GM12891 (cell line): ENCODE measurements at regions not wholly inside any gene's neighbourhood (a gene's known extent, or its start where the extent isn't known, plus 50 kb on each side); places are given as distances from the start of the nearest gene placed in this dataset.

ENCODE experiments used
- DNase-seq: peaks from one replicate; pipeline ENCODE4 v3.0.0; 2011; ENCODE audit warnings: low spot score; ENCODE audit not compliant: insufficient read length
- FAIRE-seq: peaks from 2 replicates; lab custom pipeline; 2011; peaks lifted over from hg19 to GRCh38; lab: Jason Lieb, UNC
- PAX5 ChIP-seq: IDR thresholded peaks from 2 replicates; pipeline ENCODE4 v1.6.1; 2011; ENCODE audit warnings: low read length, moderate library complexity, mild to moderate bottlenecking; ENCODE audit not compliant: insufficient read depth, severe bottlenecking
- POLR2A ChIP-seq: IDR thresholded peaks from 2 replicates; pipeline ENCODE4 v1.6.1; 2011; ENCODE audit warnings: low read depth, low read length, control low read depth
- POLR2AphosphoS5 ChIP-seq: IDR thresholded peaks from 2 replicates; pipeline ENCODE4 v1.6.1; 2011; ENCODE audit warnings: low read depth, low read length, control low read depth
- POU2F2 ChIP-seq: IDR thresholded peaks from 2 replicates; pipeline ENCODE4 v1.6.1; 2011; ENCODE audit warnings: low read depth, mild to moderate bottlenecking, control low read depth, low read length, moderate library complexity
- SPI1 ChIP-seq: IDR thresholded peaks from 2 replicates; pipeline ENCODE4 v1.6.1; 2011; ENCODE audit warnings: low read depth, low read length, control low read depth
- TAF1 ChIP-seq: IDR thresholded peaks from 2 replicates; pipeline ENCODE4 v1.6.1; 2011; ENCODE audit warnings: low read depth, low read length, control low read depth

- TF ChIP-seq POU2F2 (no peak), PAX5 (no peak), SPI1 (no peak), POLR2A (no peak), POLR2AphosphoS5 (no peak)
- DNase-seq (no peak), FAIRE-seq (no peak)
Observed at GRCh38 chr7:13774976-13775375, 214.5 kb downstream of the ETV1 start.

DNA sequence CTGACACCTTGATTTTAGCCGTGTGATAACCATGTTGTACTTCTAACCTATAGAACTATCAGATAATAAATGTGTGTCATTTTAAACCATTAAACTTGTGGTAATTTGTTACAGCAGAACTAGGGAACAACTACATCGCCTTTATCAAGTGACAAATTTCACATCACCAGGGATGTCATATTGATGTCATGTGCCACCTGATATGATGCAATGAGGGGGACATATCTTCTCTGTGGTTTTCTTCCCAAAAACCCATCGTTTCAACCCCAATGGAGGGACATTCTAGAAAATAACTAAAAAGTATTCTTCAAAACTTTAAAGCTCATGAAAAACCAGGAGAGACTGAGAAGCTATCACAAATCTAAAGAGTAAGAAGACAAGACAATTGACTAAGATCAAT is 212.2 kb downstream of the ETV1 start:
- FAIRE-seq (no peak), DNase-seq (no peak)
- TF ChIP-seq PAX5 (no peak), POLR2AphosphoS5 (no peak), SPI1 (no peak), POLR2A (no peak), POU2F2 (no peak), TAF1 (no peak)

- FAIRE-seq (no peak), DNase-seq (no peak)
- TF ChIP-seq SPI1 (no peak), PAX5 (no peak), POLR2A (no peak), TAF1 (no peak), POU2F2 (no peak), POLR2AphosphoS5 (no peak)
Observed at GRCh38 chr7:13778967-13779366, 210.5 kb downstream of the ETV1 start.

GRCh38 chr7:13790611-13791010 is 198.9 kb downstream of the ETV1 start:
- no peak for TF ChIP-seq POLR2AphosphoS5
- no peak for TF ChIP-seq SPI1
- TF ChIP-seq TAF1, result no peak
- TF ChIP-seq POLR2A, result no peak
- TF ChIP-seq POU2F2, result no peak
- no peak for TF ChIP-seq PAX5
- FAIRE-seq (no peak), DNase-seq (no peak)

DNA sequence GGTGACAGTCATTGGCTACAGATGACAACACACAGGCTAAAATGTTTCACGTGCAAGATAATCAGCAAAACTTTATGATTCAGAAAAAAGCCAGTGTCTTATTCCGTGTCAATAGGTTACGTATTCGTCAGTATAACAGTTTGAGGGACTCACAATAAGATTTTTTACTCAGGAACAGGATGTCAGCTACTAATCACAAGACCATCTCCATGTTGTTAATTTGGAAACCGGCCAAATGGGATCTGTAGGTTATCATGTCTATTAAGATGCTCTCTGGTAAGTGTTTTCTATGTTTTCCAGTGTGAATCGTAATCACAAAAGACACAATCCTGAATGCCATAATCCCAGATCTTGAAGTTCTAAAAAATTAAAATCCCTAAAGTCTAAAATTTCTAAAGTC is 197.3 kb downstream of the ETV1 start:
- TF ChIP-seq POLR2A (no peak), TAF1 (no peak), POU2F2 (no peak), SPI1 (no peak), POLR2AphosphoS5 (no peak), PAX5 (no peak)
- DNase-seq (no peak), FAIRE-seq (no peak)

GRCh38 chr7:13793926-13794325 is 195.5 kb downstream of the ETV1 start:
- TF ChIP-seq POLR2AphosphoS5 (no peak), PAX5 (no peak), TAF1 (no peak), POU2F2 (no peak)
- FAIRE-seq (no peak), DNase-seq (no peak)

DNA sequence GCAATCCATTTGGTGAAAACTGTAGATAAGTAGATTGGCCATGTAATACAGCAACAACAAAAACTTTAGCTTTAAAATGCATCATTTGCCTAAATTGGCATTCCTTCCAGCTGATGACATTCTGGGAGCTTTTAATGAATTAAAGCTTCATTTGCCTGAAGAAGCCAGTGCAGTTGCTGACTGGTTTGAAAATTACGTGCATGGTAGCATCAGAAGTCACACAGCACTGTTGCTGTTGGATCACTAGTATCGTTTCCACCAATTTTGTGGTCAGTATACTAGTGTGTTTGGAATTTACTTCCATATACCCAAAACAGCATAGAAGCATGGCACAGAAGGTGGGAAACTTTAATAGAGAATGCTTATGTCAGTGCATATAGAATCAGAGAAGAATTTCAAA is 194.9 kb downstream of the ETV1 start:
- no peak for DNase-seq
- FAIRE-seq, result no peak

GRCh38 chr7:13797545-13797944 is 191.9 kb downstream of the ETV1 start:
- no peak for FAIRE-seq
- no peak for DNase-seq
- TF ChIP-seq POLR2AphosphoS5 (no peak), POU2F2 (no peak), PAX5 (no peak)

More for the DNA sequence above, 194.9 kb downstream of the ETV1 start:
- TF ChIP-seq SPI1, result no peak
- no peak for TF ChIP-seq POLR2AphosphoS5
- TF ChIP-seq TAF1, result no peak
- TF ChIP-seq PAX5, result no peak

GRCh38 chr7:13800694-13801448 is 188.6 kb downstream of the ETV1 start:
- DNase-seq (no peak), FAIRE-seq (no peak)
- no peak for TF ChIP-seq SPI1
- no peak for TF ChIP-seq POU2F2
- no peak for TF ChIP-seq PAX5
- TF ChIP-seq POLR2AphosphoS5, result no peak
- TF ChIP-seq POLR2A, result no peak
- TF ChIP-seq TAF1, result no peak

- FAIRE-seq, result no peak
- DNase-seq, result no peak
- TF ChIP-seq POLR2AphosphoS5 (no peak), POU2F2 (no peak), SPI1 (no peak), TAF1 (no peak), POLR2A (no peak), PAX5 (no peak)
Observed at GRCh38 chr7:13801669-13802068, 187.8 kb downstream of the ETV1 start.
